ENCODE measurements at regions not wholly inside any gene's neighbourhood (a gene's known extent, or its start where the extent isn't known, plus 50 kb on each side); places are given as distances from the start of the nearest gene placed in this dataset.

DNA sequence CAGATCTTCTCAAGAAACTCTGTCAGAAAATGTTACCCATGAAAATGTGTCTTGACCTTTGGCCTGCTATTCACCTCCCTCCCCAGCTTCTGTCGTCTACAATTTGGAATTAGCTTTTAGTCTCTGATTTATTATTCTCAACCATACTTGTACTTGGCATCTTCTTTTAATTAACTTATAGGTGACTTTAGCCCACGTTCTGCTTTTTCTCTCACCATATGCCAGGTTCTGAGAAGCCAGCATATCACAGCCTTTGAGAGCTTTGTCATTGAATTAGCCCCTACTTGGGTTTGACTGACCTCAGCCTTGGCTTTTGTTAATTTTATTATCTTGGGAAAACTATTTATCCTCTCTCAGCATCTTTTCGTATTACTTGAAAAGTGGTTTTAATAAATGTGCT lies 355.9 kb downstream of the OXSM start:
- no peak for TF ChIP-seq HDAC6 (IDR thresholded peaks at IDR 0.05; ENCODE audit: low read depth, low read length)
- TF ChIP-seq BACH1 (IDR thresholded peaks at IDR 0.05; ENCODE audit: low read length): no peak
- TF ChIP-seq, protein P1, sequence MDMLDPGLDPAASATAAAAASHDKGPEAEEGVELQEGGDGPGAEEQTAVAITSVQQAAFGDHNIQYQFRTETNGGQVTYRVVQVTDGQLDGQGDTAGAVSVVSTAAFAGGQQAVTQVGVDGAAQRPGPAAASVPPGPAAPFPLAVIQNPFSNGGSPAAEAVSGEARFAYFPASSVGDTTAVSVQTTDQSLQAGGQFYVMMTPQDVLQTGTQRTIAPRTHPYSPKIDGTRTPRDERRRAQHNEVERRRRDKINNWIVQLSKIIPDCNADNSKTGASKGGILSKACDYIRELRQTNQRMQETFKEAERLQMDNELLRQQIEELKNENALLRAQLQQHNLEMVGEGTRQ (IDR thresholded peaks at IDR 0.05; ENCODE audit: low read length): no peak
- TF ChIP-seq POU5F1 (IDR thresholded peaks at IDR 0.05; ENCODE audit: low read depth, low read length): no peak
- TF ChIP-seq, protein P2, sequence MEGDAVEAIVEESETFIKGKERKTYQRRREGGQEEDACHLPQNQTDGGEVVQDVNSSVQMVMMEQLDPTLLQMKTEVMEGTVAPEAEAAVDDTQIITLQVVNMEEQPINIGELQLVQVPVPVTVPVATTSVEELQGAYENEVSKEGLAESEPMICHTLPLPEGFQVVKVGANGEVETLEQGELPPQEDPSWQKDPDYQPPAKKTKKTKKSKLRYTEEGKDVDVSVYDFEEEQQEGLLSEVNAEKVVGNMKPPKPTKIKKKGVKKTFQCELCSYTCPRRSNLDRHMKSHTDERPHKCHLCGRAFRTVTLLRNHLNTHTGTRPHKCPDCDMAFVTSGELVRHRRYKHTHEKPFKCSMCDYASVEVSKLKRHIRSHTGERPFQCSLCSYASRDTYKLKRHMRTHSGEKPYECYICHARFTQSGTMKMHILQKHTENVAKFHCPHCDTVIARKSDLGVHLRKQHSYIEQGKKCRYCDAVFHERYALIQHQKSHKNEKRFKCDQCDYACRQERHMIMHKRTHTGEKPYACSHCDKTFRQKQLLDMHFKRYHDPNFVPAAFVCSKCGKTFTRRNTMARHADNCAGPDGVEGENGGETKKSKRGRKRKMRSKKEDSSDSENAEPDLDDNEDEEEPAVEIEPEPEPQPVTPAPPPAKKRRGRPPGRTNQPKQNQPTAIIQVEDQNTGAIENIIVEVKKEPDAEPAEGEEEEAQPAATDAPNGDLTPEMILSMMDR (IDR thresholded peaks at IDR 0.05; ENCODE audit: control extremely low read depth in 1 of 3, insufficient read depth in 1 of 3, low read depth in 1 of 3, low read length in 3 of 3): no peak
- no peak for TF ChIP-seq TAF1 (IDR thresholded peaks at IDR 0.05; ENCODE audit: low read depth, low read length)
- no peak for TF ChIP-seq CHD2 (IDR thresholded peaks at IDR 0.05; ENCODE audit: low read length)
- no peak for TF ChIP-seq ZNF274 (IDR thresholded peaks at IDR 0.05; ENCODE audit: borderline replicate concordance, extremely low read depth, low read length)
- no peak for TF ChIP-seq GTF2F1 (IDR thresholded peaks at IDR 0.05; ENCODE audit: borderline replicate concordance, low read depth, low read length)
- no peak for TF ChIP-seq SP1 (IDR thresholded peaks at IDR 0.05; ENCODE audit: low read depth, low read length)
- no peak for TF ChIP-seq MAFK (IDR thresholded peaks at IDR 0.05; ENCODE audit: low read depth, low read length)
